Pancreas (tissue), 10 donors: ENCODE measurements at regions not wholly inside any gene's neighbourhood (a gene's known extent, or its start where the extent isn't known, plus 50 kb on each side); places are given as distances from the start of the nearest gene placed in this dataset.

Experiments
- ATAC-seq, 4 donors: fragments of 200-7000 bp; cut with Tn5 transposase; one replicate each; pipeline versions ENCODE4 v1.8.0 to v1.9.1; 2020; ENCODE audit warnings: mild to moderate bottlenecking in 4 of 4, moderate library complexity in 4 of 4
- DNase-seq, 6 donors: peaks; one replicate each; pipeline ENCODE4 v3.0.0-alpha.2; 2020
- FAIRE-seq: peaks from 2 replicates; lab custom pipeline; 2012; peaks lifted over from hg19 to GRCh38; lab: Jason Lieb, UNC
- H3K27ac ChIP-seq, 4 donors: fragments of 200-600 bp; sonication (generic); 1 replicate in 3 of 4; 2 replicates in 1 of 4; pipeline versions ENCODE4 v1.5.0 to v1.8.0; 2020
- H3K27me3 ChIP-seq, 4 donors: fragments of 200-600 bp; one replicate each; pipeline ENCODE4 v1.8.0; 2021
- H3K36me3 ChIP-seq, 3 donors: fragments of 200-600 bp; sonication (generic) in 1 of 3; one replicate each; pipeline versions ENCODE4 v1.5.0 to v1.8.0; 2020 to 2021
- H3K4me1 ChIP-seq, 3 donors: fragments of 200-600 bp; one replicate each; pipeline ENCODE4 v1.8.0; 2021
- H3K4me3 ChIP-seq, 4 donors: fragments of 200-600 bp; sonication (generic) in 2 of 4; one replicate each; pipeline versions ENCODE4 v1.5.0 to v1.8.0; 2020 to 2021
- H3K9me3 ChIP-seq, 4 donors: fragments of 200-600 bp; one replicate each; pipeline ENCODE4 v1.8.0; 2021
- CTCF ChIP-seq, 4 donors: fragments of 200-600 bp; sonication (generic) in 3 of 4; IDR thresholded peaks; one replicate each; pipeline versions ENCODE4 v1.5.0 to v1.8.0; 2021; ENCODE audit warnings: antibody characterized with exemption in 4 of 4
- WGBS, 2 donors: extraction: QIAGEN DNeasy Blood & Tissue Kit; methylation state at CpG; one replicate each; pipeline ENCODE4 v1.1.7; 2013; 5-methylcytosine and 5-hydroxymethylcytosine counted together
- intact Hi-C, 3 donors: fragments of 100-400 bp; cut with DNase I; formaldehyde crosslinking; loops; one replicate each; pipeline versions ENCODE4 v1.11.1 to v1.14.2; 2022
- donor health status: healthy with polysubstance abuse.
- donor health status: DM: no; HTN: no; CAD: no; lungs with moderate emphysema.
- donor health status: DM: no; HTN: no; CAD: no.
- donor health status: control.
- donor health status: control.
- donor health status: Bipolar disorder and iron deficiency.
- donor health status: DM: yes; HTN: yes; CAD: no.
- donor health status: DM: no; HTN: no; CAD: no.
- donor health status: DM: no; HTN: no; CAD: no.
- donor health status: DM: yes; HTN: yes; CAD: no.

GRCh38 chr1:218164111-218164929, 120.8 kb upstream of the RRP15 start:
- no peak for FAIRE-seq
- ATAC-seq: peak; percentile 61 to 77 (median 70)
- peak overlapping the region; percentile 12 to 54 (median 24) for H3K4me3 ChIP-seq
- peaks cover 0 to 5% (median 0%) of the 10 kb centered on the region in 3 donors for H3K4me1 ChIP-seq
- no peak for TF ChIP-seq CTCF (IDR thresholded peaks at IDR 0.05)
- H3K9me3 ChIP-seq: no peaks in the 10 kb centered on the region
- peaks cover 0 to 43% (median 16%) of the 10 kb centered on the region in 4 donors for H3K27me3 ChIP-seq
- H3K27ac ChIP-seq: no peak overlapping the region
- peak in 3 of 6 donors; percentile 19 to 75 (median 62) for DNase-seq
- intact Hi-C loops: no loop called here
- no peaks in the 10 kb centered on the region for H3K36me3 ChIP-seq
- 2% methylated on average over 47 to 68 of the region's 68 CpGs for WGBS, 2 donors

GRCh38 chr1:218164930-218165700, 120.0 kb upstream of the RRP15 start:
- H3K27ac ChIP-seq: no peak overlapping the region
- H3K4me3 ChIP-seq: peak overlapping the region; percentile 12 to 54 (median 24)
- H3K27me3 ChIP-seq: peaks cover 0 to 49% (median 18%) of the 10 kb centered on the region in 4 donors
- WGBS, 2 donors: 1 to 2% methylated on average over 79 to 80 of the region's 80 CpGs
- DNase-seq (peak in 4 of 6 donors; percentile 11 to 70 (median 46)), FAIRE-seq (no peak), ATAC-seq (peak; percentile 69 to 81 (median 78))
- peaks cover 0 to 5% (median 0%) of the 10 kb centered on the region in 3 donors for H3K4me1 ChIP-seq
- TF ChIP-seq CTCF (IDR thresholded peaks at IDR 0.05): no peak
- H3K9me3 ChIP-seq: no peaks in the 10 kb centered on the region
- intact Hi-C loops: no loop called here
- no peaks in the 10 kb centered on the region for H3K36me3 ChIP-seq

- peak overlapping the region in 2 of 4 donors; percentile 33 to 54 for H3K4me3 ChIP-seq
- DNase-seq (no peak), ATAC-seq (no peak), FAIRE-seq (no peak)
- no peaks in the 10 kb centered on the region for H3K36me3 ChIP-seq
- H3K4me1 ChIP-seq: peaks cover 0 to 5% (median 0%) of the 10 kb centered on the region in 3 donors
- intact Hi-C loops: no loop called here
- no peak overlapping the region for H3K27ac ChIP-seq
- H3K9me3 ChIP-seq: no peaks in the 10 kb centered on the region
- TF ChIP-seq CTCF (IDR thresholded peaks at IDR 0.05): no peak
- 5 to 10% methylated on average over 10 of the region's 10 CpGs for WGBS, 2 donors
- peaks cover 0 to 55% (median 21%) of the 10 kb centered on the region in 4 donors for H3K27me3 ChIP-seq
Measured at GRCh38 chr1:218165701-218166114, 119.4 kb upstream of the RRP15 start.

DNA sequence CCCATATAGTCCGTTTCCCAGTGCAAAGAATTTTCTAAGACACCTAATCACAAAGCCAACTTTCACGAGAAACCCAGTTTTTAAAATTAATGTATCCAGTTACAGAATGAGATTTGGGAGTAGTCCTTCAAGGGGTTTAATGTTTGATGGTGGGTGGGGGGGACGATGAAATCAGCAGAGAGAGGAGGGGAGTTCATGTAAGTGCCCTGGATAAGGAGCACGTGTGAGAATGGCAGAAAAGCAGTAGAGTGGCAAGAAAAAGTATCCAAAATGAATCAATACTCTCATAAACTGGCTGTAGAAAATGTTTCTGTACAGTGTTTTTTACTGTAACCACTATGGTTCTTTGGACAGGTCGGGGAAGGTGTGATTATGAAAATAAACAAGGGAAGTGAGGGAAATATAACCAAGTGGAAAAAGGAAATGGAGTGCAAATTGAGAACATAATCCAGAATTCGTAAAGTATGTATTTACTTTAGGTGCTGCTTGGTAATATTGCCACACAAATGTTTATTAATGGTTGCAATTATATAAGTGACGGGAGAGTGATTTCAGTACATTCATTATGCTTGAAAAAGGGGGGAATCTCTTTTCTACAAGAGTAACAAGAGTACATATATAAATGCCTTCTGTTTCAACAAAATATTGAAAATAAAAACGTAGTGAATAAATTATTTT, 118.7 kb upstream of the RRP15 start:
- FAIRE-seq (no peak), ATAC-seq (no peak), DNase-seq (no peak)
- no peak for TF ChIP-seq CTCF (IDR thresholded peaks at IDR 0.05)
- Histone ChIP-seq H3K4me1 (peaks cover 0 to 5% (median 0%) of the 10 kb centered on the region in 3 donors), H3K4me3 (no peak overlapping the region), H3K9me3 (no peaks in the 10 kb centered on the region), H3K27ac (no peak overlapping the region), H3K36me3 (no peaks in the 10 kb centered on the region), H3K27me3 (peaks cover 0 to 60% (median 24%) of the 10 kb centered on the region in 4 donors)
- intact Hi-C loops: no loop called here
- 42 to 45% methylated on average over 8 of the region's 8 CpGs for WGBS, 2 donors
